Hippocampal formation (tissue), 2 donors: ENCODE measurements at regions not wholly inside any gene's neighbourhood (a gene's known extent, or its start where the extent isn't known, plus 50 kb on each side); places are given as distances from the start of the nearest gene placed in this dataset.
"Not testable (repeated sequence)": the region's sequence is repeated elsewhere in the genome, so short reads cannot be mapped to it uniquely, and the experiment has no call there.

Experiments used
- DNase-seq, 2 donors: peaks; one replicate each; lab custom pipeline; 2025; lab: John Stamatoyannopoulos, UW

- DNase-seq, result peak; percentile 77 to 87
Observed at GRCh38 chr5:87541033-87541432, 128.3 kb upstream of the CCNH start.

GRCh38 chr5:87539839-87540238, 127.1 kb upstream of the CCNH start:
- no peak for DNase-seq

- DNase-seq, result no peak
Observed at GRCh38 chr5:87536365-87536764, 123.6 kb upstream of the CCNH start.

GRCh38 chr5:87535706-87536105, 123.0 kb upstream of the CCNH start:
- DNase-seq, result no peak

DNA sequence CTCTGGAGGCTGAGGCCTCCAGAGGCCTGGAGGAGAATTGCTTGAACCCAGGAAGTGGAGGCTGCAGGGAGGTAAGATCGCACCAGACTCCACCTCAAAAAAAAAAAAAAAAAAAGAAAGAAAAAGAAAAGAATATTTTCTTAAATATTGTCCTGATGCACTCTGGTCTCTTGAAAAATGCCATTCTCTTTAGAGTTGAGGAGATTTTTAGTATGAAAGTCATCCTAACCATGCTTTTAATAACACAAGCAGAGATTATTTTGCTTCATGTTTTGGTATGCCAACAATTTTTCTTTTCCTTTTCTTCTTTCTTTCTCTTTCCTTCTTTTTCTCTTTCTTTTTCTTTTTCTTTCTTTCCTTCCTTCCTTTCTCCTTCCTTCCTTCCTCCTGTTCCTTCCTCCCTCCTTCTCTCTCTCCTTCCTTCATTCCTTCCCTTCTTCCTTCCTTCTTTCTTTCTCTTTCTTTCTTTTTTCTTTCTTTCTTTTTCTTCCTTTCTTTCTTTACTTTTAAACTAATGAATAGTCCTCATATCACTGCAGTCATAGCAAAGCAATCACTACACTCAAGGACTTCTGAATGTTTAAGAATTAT, 116.9 kb upstream of the CCNH start:
- DNase-seq, result no peak

DNA sequence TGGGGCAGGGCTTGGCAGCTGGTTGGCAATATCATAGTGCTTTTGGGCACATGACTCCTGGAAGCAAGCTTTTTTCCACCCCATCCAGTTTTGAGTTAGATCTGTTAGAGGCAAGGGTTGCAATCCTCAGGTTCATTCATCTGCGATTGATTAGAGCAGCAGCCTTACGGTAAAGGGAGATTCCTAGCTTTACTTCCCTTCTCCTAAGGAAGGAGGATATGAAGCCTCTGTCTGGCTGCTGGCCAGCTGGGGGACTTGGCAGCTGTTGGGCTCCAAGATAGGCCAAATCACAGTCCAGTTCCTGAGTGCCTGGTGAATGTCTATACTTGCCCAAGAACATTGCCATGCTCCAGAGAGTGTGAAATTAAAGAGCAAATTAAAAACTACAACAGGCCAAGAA, 113.4 kb upstream of the CCNH start:
- DNase-seq, result no peak

GRCh38 chr5:87524217-87524616, 111.5 kb upstream of the CCNH start:
- no peak for DNase-seq

GRCh38 chr5:87511778-87512177, 99.0 kb upstream of the CCNH start:
- not testable (repeated sequence) for DNase-seq

- no peak for DNase-seq
Observed at GRCh38 chr5:87503004-87503403, 90.3 kb upstream of the CCNH start.

GRCh38 chr5:87499478-87500410, 87.0 kb upstream of the CCNH start:
- no peak for DNase-seq
